CD14-positive monocyte (primary cell): ENCODE measurements at regions not wholly inside any gene's neighbourhood (a gene's known extent, or its start where the extent isn't known, plus 50 kb on each side); places are given as distances from the start of the nearest gene placed in this dataset.

Experiments used
- DNase-seq, 3 donors: peaks; one replicate each; pipeline ENCODE4 v3.0.0-alpha.2; 2011 to 2022
- H2AFZ ChIP-seq: 2 replicates; pipeline ENCODE4 v1.6.0; 2012; ENCODE audit warnings: mild to moderate bottlenecking, low read depth, low read length, inconsistent platforms; ENCODE audit not compliant: insufficient read depth, poor library complexity, severe bottlenecking
- H3K27ac ChIP-seq, 2 donors: 1 replicate in 1 of 2; 2 replicates in 1 of 2; pipeline ENCODE4 v1.5.1; 2012 to 2013; ENCODE audit warnings: low read length in 2 of 2, control low read depth in 1 of 2, inconsistent platforms in 1 of 2, low read depth in 1 of 2, mild to moderate bottlenecking in 1 of 2
- H3K27me3 ChIP-seq, 2 donors: one replicate each; pipeline versions ENCODE4 v1.6.0 to v1.6.1; 2011 to 2013; ENCODE audit warnings: low read length in 2 of 2; ENCODE audit not compliant: control insufficient read depth in 2 of 2, insufficient read depth in 2 of 2
- H3K36me3 ChIP-seq, 2 donors: replicated peaks in 1 of 2; 1 replicate in 1 of 2; 2 replicates in 1 of 2; pipeline versions ENCODE4 v1.5.1 to v1.6.1; 2012 to 2013; ENCODE audit warnings: low read length in 2 of 2, control low read depth in 1 of 2, inconsistent platforms in 1 of 2, mild to moderate bottlenecking in 1 of 2; ENCODE audit not compliant: insufficient read depth in 2 of 2, control insufficient read depth in 1 of 2
- H3K4me1 ChIP-seq, 2 donors: 1 replicate in 1 of 2; 2 replicates in 1 of 2; pipeline versions ENCODE4 v1.5.1 to v1.6.1; 2012 to 2013; ENCODE audit warnings: low read length in 2 of 2, control low read depth in 1 of 2, inconsistent platforms in 1 of 2, mild to moderate bottlenecking in 1 of 2, moderate library complexity in 1 of 2; ENCODE audit not compliant: insufficient read depth in 2 of 2, control insufficient read depth in 1 of 2
- H3K4me2 ChIP-seq: replicated peaks from 2 replicates; pipeline ENCODE3; 2012; ENCODE audit warnings: low read length, moderate library complexity, mild to moderate bottlenecking; ENCODE audit not compliant: poor library complexity, severe bottlenecking; ENCODE audit errors: extremely low read depth
- H3K4me3 ChIP-seq, 3 experiments: fragments of 200-600 bp in 1 of 3; sonication (generic) in 1 of 3; replicated peaks in 1 of 3; 1 replicate in 2 of 3; 2 replicates in 1 of 3; pipeline ENCODE4 v1.5.1; 2011 to 2013; ENCODE audit warnings: low read length in 3 of 3, mild to moderate bottlenecking in 3 of 3, control low read depth in 2 of 3, low read depth in 2 of 3, inconsistent platforms in 1 of 3, moderate library complexity in 1 of 3
- H3K79me2 ChIP-seq: 2 replicates; pipeline ENCODE4 v1.6.0; 2012; ENCODE audit warnings: mild to moderate bottlenecking, control low read depth, inconsistent platforms, low read length, moderate library complexity; ENCODE audit not compliant: insufficient read depth
- H3K9ac ChIP-seq: 2 replicates; pipeline ENCODE4 v1.6.0; 2017; ENCODE audit warnings: low read length, mild to moderate bottlenecking; ENCODE audit not compliant: insufficient read depth, poor library complexity, severe bottlenecking
- H3K9me3 ChIP-seq, 2 donors: replicated peaks in 1 of 2; 1 replicate in 1 of 2; 2 replicates in 1 of 2; pipeline versions ENCODE4 v1.5.1 to v1.6.1; 2012 to 2013; ENCODE audit warnings: low read length in 2 of 2, control low read depth in 1 of 2; ENCODE audit not compliant: control insufficient read depth in 1 of 2, insufficient read depth in 1 of 2
- H4K20me1 ChIP-seq: 2 replicates; pipeline ENCODE4 v1.6.0; 2012; ENCODE audit warnings: mild to moderate bottlenecking, low read length, control low read depth, moderate library complexity; ENCODE audit not compliant: insufficient read depth
- H3K27ac Mint-ChIP-seq, 7 donors: one replicate each; pipeline ENCODE4 v1.8.0; 2020; ENCODE audit warnings: mild to moderate bottlenecking in 7 of 7, mixed read lengths in 7 of 7, moderate library complexity in 6 of 7, inconsistent platforms in 2 of 7
- H3K27me3 Mint-ChIP-seq, 3 donors: one replicate each; pipeline ENCODE4 v1.8.0; 2021 to 2022; ENCODE audit warnings: low read depth in 3 of 3, mild to moderate bottlenecking in 3 of 3, mixed read lengths in 3 of 3, moderate library complexity in 3 of 3, inconsistent platforms in 1 of 3
- H3K36me3 Mint-ChIP-seq, 2 donors: one replicate each; pipeline ENCODE4 v1.8.0; 2020; ENCODE audit warnings: mixed read lengths in 2 of 2, inconsistent platforms in 1 of 2, mild to moderate bottlenecking in 1 of 2
- H3K4me1 Mint-ChIP-seq: one replicate; pipeline ENCODE4 v1.8.0; 2020; ENCODE audit warnings: mild to moderate bottlenecking, mixed read lengths
- H3K4me3 Mint-ChIP-seq, 2 donors: one replicate each; pipeline ENCODE4 v1.8.0; 2020; ENCODE audit warnings: mild to moderate bottlenecking in 2 of 2, mixed read lengths in 2 of 2, moderate library complexity in 1 of 2
- H3K9me3 Mint-ChIP-seq, 7 donors: one replicate each; pipeline ENCODE4 v1.8.0; 2020 to 2022; ENCODE audit warnings: mixed read lengths in 7 of 7, mild to moderate bottlenecking in 6 of 7, moderate library complexity in 6 of 7, inconsistent platforms in 2 of 7
- WGBS: methylation state at CpG from one replicate; pipeline ENCODE4 v1.1.5; 2013; ENCODE audit warnings: missing lambda C conversion rate; ENCODE audit not compliant: insufficient coverage; 5-methylcytosine and 5-hydroxymethylcytosine counted together
- intact Hi-C, 2 donors: fragments of 100-400 bp; cut with micrococcal nuclease; formaldehyde crosslinking; loops; one replicate each; pipeline versions ENCODE4 v1.15.0 to v1.15.1; 2023
- TF ChIP-seq, protein P1 (sequence below): fragments of 200-600 bp; IDR thresholded peaks from one replicate; pipeline ENCODE4 v1.8.0; 2022; ENCODE audit warnings: antibody characterized with exemption, mild to moderate bottlenecking

GRCh38 chr12:103166949-103167348, 209.5 kb downstream of the ASCL1 start:
- H3K27ac ChIP-seq = no peak overlapping the region
- no peaks in the 10 kb centered on the region for H3K36me3 ChIP-seq
- Mint-ChIP-seq H3K36me3 (no peaks in the 10 kb centered on the region), H3K27me3 (peaks cover 0 to 2% (median 0%) of the 10 kb centered on the region in 3 donors), H3K9me3 (peaks cover 0 to 7% (median 3%) of the 10 kb centered on the region in 7 donors), H3K27ac (no peak overlapping the region), H3K4me3 (no peak overlapping the region), H3K4me1 (no peaks in the 10 kb centered on the region)
- no peaks in the 10 kb centered on the region for H3K27me3 ChIP-seq
- no peaks in the 10 kb centered on the region for H3K4me1 ChIP-seq
- no peaks in the 10 kb centered on the region for H4K20me1 ChIP-seq
- no peak for DNase-seq
- 85% methylated on average over 2 of the region's 3 CpGs for WGBS
- H3K79me2 ChIP-seq = no peaks in the 10 kb centered on the region
- no peak overlapping the region for H2AFZ ChIP-seq
- no peak overlapping the region for H3K4me3 ChIP-seq
- no peaks in the 10 kb centered on the region for H3K9me3 ChIP-seq
- no peak overlapping the region for H3K4me2 ChIP-seq
- TF ChIP-seq, protein P1, sequence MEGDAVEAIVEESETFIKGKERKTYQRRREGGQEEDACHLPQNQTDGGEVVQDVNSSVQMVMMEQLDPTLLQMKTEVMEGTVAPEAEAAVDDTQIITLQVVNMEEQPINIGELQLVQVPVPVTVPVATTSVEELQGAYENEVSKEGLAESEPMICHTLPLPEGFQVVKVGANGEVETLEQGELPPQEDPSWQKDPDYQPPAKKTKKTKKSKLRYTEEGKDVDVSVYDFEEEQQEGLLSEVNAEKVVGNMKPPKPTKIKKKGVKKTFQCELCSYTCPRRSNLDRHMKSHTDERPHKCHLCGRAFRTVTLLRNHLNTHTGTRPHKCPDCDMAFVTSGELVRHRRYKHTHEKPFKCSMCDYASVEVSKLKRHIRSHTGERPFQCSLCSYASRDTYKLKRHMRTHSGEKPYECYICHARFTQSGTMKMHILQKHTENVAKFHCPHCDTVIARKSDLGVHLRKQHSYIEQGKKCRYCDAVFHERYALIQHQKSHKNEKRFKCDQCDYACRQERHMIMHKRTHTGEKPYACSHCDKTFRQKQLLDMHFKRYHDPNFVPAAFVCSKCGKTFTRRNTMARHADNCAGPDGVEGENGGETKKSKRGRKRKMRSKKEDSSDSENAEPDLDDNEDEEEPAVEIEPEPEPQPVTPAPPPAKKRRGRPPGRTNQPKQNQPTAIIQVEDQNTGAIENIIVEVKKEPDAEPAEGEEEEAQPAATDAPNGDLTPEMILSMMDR = no peak
- H3K9ac ChIP-seq = no peak overlapping the region
- intact Hi-C loops = no loop called here

GRCh38 chr12:103172447-103173112, 215.1 kb downstream of the ASCL1 start:
- no peaks in the 10 kb centered on the region for H4K20me1 ChIP-seq
- no peaks in the 10 kb centered on the region for H3K4me1 ChIP-seq
- TF ChIP-seq, protein P1 = no peak
- no peaks in the 10 kb centered on the region for H3K36me3 ChIP-seq
- H3K27me3 ChIP-seq = no peaks in the 10 kb centered on the region
- no peaks in the 10 kb centered on the region for H3K9me3 ChIP-seq
- no CpG with 5 or more reads among the region's 1 CpG for WGBS
- peaks cover 0 to 5% (median 2%) of the 10 kb centered on the region in 7 donors for H3K9me3 Mint-ChIP-seq
- no peaks in the 10 kb centered on the region for H3K27me3 Mint-ChIP-seq
- no peak for DNase-seq
- no peak overlapping the region for H3K4me3 ChIP-seq
- intact Hi-C loops = no loop called here
- no peak overlapping the region for H3K27ac Mint-ChIP-seq
- no peaks in the 10 kb centered on the region for H3K79me2 ChIP-seq
- no peak overlapping the region for H3K4me3 Mint-ChIP-seq
- no peak overlapping the region for H2AFZ ChIP-seq
- no peaks in the 10 kb centered on the region for H3K4me1 Mint-ChIP-seq
- no peak overlapping the region for H3K4me2 ChIP-seq
- no peak overlapping the region for H3K9ac ChIP-seq
- no peaks in the 10 kb centered on the region for H3K36me3 Mint-ChIP-seq
- H3K27ac ChIP-seq = no peak overlapping the region
